ENCODE measurements at regions not wholly inside any gene's neighbourhood (a gene's known extent, or its start where the extent isn't known, plus 50 kb on each side); places are given as distances from the start of the nearest gene placed in this dataset.

DNA sequence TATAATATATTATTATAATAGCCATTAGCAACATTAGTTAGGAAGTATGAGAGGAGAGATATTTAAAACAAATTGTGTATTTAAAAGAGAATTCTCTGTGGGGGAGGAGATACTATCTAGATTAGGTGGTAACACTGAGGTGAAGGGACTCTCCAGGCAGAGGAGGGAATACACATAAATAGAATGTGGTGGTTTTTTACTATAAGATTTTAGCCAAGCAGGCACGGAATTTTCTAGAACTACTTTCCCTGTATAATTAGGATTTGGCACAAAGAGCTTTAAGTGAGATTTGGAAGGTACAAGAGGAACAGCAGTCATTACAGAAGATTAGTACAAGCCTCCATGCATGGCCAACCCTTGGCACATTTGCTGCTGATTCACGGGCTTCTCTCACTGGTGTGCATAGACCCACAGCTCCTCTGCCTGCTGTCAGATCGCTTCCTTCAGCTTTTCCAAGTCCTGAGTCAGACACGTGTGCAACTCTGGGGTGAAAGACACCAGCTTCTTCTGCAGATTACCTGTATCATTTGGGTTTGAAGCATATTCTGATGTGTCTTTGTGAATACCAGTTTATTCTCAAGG lies 685.5 kb downstream of the KCTD8 start:
- Histone ChIP-seq H3K4me3 (ENCODE audit: low read depth, low read length) (no peak overlapping the region), H2AFZ (no peak overlapping the region), H3K27ac (no peak overlapping the region), H3K4me1 (no peaks in the 10 kb centered on the region), H3K79me2 (no peaks in the 10 kb centered on the region), H3K27me3 (ENCODE audit: control insufficient read depth, insufficient read depth, low read length) (no peaks in the 10 kb centered on the region), H3K9ac (no peak overlapping the region), H3K36me3 (ENCODE audit: control insufficient read depth, insufficient read depth, low read length) (no peaks in the 10 kb centered on the region), H3K4me2 (ENCODE audit: low read length) (no peak overlapping the region), H3K9me3 (ENCODE audit: control insufficient read depth, low read length) (no peaks in the 10 kb centered on the region)
- TF ChIP-seq, protein P1, sequence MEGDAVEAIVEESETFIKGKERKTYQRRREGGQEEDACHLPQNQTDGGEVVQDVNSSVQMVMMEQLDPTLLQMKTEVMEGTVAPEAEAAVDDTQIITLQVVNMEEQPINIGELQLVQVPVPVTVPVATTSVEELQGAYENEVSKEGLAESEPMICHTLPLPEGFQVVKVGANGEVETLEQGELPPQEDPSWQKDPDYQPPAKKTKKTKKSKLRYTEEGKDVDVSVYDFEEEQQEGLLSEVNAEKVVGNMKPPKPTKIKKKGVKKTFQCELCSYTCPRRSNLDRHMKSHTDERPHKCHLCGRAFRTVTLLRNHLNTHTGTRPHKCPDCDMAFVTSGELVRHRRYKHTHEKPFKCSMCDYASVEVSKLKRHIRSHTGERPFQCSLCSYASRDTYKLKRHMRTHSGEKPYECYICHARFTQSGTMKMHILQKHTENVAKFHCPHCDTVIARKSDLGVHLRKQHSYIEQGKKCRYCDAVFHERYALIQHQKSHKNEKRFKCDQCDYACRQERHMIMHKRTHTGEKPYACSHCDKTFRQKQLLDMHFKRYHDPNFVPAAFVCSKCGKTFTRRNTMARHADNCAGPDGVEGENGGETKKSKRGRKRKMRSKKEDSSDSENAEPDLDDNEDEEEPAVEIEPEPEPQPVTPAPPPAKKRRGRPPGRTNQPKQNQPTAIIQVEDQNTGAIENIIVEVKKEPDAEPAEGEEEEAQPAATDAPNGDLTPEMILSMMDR (IDR thresholded peaks at IDR 0.05): no peak

DNA sequence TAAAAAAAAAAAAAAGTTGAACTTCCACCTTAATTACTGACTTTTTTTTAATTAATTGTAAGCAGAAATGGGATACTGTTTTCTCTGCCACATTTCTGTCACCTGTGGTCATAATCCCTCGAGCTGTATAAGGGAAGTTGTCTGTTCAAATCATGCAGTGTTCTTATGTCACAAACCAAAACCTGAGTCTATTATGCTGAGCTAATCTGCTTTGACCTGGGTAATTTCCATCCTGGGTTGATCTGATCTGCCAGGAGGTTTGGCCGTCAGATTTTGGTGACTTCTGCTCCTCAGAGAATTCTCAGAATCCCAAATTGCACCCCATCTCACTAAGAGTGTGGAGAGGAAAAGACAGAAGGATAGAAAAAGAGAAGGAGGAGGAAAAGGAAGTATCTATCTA lies 683.1 kb downstream of the KCTD8 start:
- no peaks in the 10 kb centered on the region for H3K79me2 ChIP-seq
- no peaks in the 10 kb centered on the region for H3K36me3 ChIP-seq (ENCODE audit: control insufficient read depth, insufficient read depth, low read length)
- no peak overlapping the region for H3K4me2 ChIP-seq (ENCODE audit: low read length)
- no peaks in the 10 kb centered on the region for H3K27me3 ChIP-seq (ENCODE audit: control insufficient read depth, insufficient read depth, low read length)
- no peak overlapping the region for H3K27ac ChIP-seq
- no peak overlapping the region for H3K4me3 ChIP-seq (ENCODE audit: low read depth, low read length)
- no peak overlapping the region for H3K9ac ChIP-seq
- H3K9me3 ChIP-seq (ENCODE audit: control insufficient read depth, low read length): no peaks in the 10 kb centered on the region
- TF ChIP-seq, protein P1 (IDR thresholded peaks at IDR 0.05): no peak
- H2AFZ ChIP-seq: no peak overlapping the region
- H3K4me1 ChIP-seq: no peaks in the 10 kb centered on the region

DNA sequence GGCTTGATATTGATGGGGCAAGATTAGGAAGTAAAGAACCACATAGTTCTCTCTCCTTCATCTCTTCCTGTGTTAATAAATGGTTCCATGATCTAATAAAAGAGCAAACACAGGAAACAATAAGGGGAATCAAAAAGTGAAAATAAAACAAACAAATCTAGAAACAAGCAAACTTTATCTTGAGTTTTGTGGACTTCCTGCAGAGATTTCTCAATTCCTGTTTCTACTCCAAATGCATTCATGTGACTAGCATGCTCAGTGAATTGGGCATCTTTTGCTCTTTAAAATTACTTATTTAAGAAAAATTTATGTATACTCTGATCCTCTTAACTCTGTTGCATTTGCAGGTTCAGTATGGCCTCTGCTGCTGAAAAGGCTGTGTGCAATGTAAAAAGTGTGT lies 682.0 kb downstream of the KCTD8 start:
- TF ChIP-seq, protein P1 (IDR thresholded peaks at IDR 0.05): no peak
- H3K27me3 ChIP-seq (ENCODE audit: control insufficient read depth, insufficient read depth, low read length): no peaks in the 10 kb centered on the region
- no peak overlapping the region for H2AFZ ChIP-seq
- no peaks in the 10 kb centered on the region for H3K9me3 ChIP-seq (ENCODE audit: control insufficient read depth, low read length)
- H3K36me3 ChIP-seq (ENCODE audit: control insufficient read depth, insufficient read depth, low read length): no peaks in the 10 kb centered on the region
- H3K27ac ChIP-seq: no peak overlapping the region
- no peaks in the 10 kb centered on the region for H3K79me2 ChIP-seq
- H3K4me3 ChIP-seq (ENCODE audit: low read depth, low read length): no peak overlapping the region
- H3K4me1 ChIP-seq: no peaks in the 10 kb centered on the region
- H3K9ac ChIP-seq: no peak overlapping the region
- H3K4me2 ChIP-seq (ENCODE audit: low read length): no peak overlapping the region

DNA sequence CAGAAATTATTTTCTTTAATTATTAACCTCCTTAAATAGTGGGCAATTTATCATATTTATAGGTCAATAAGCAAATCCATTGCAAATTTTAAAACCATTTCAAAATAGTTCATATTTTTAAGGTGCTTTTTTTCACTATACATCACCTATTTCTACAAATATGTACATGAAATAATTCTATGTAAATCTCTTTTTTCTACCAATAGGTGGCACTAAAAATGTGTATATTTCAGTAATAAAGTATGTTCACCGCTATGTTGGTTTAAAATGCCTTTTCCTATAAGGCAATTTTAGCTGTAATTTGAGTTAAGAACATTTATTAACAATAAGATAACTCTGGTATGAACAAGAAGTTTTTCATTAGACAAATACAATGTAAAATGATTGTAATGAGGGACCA lies 672.2 kb downstream of the KCTD8 start:
- H2AFZ ChIP-seq: no peak overlapping the region
- TF ChIP-seq, protein P1 (IDR thresholded peaks at IDR 0.05): no peak
- no peaks in the 10 kb centered on the region for H3K36me3 ChIP-seq (ENCODE audit: control insufficient read depth, insufficient read depth, low read length)
- H3K27ac ChIP-seq: no peak overlapping the region
- H3K27me3 ChIP-seq (ENCODE audit: control insufficient read depth, insufficient read depth, low read length): no peaks in the 10 kb centered on the region
- H3K4me1 ChIP-seq: no peaks in the 10 kb centered on the region
- H3K4me2 ChIP-seq (ENCODE audit: low read length): no peak overlapping the region
- no peaks in the 10 kb centered on the region for H3K9me3 ChIP-seq (ENCODE audit: control insufficient read depth, low read length)
- no peak overlapping the region for H3K4me3 ChIP-seq (ENCODE audit: low read depth, low read length)
- H3K79me2 ChIP-seq: no peaks in the 10 kb centered on the region
- no peak overlapping the region for H3K9ac ChIP-seq

DNA sequence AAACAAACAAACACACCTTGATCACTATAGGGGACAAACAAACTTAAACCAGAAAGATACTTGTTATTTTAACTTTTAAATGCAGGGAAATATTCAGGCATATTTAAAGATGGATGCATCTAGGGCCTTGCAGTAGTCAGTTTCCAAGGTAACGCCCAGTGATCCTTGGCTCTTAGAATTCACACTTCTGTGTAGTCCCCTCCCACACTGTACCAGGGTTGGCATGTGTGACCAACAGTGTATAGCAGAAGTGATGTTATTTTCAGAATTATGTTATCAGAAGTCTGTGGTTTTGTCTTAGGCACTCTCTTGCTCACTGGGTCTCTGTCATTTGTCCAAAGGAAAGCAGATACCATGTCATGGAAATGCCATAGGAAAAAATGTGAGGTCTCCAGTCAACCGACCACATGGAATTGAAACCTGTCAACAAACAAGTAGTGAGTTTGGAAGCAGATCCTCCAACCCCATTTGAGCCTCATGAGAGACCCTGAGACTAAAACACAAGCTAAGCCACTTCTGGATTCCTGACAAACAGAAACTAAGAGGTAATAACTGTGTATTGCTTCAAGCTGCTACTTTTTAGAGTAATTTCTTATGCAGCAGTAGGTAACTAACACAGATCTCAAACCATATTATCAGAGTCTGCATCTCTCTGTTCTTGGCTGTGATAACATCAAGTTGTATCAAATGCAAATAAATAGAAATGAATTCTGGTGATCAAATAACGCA lies 670.3 kb downstream of the KCTD8 start:
- no peaks in the 10 kb centered on the region for H3K27me3 ChIP-seq (ENCODE audit: control insufficient read depth, insufficient read depth, low read length)

More for the DNA sequence above, 670.3 kb downstream of the KCTD8 start:
- Histone ChIP-seq H2AFZ (no peak overlapping the region), H3K4me1 (no peaks in the 10 kb centered on the region), H3K27ac (no peak overlapping the region), H3K79me2 (no peaks in the 10 kb centered on the region), H3K36me3 (ENCODE audit: control insufficient read depth, insufficient read depth, low read length) (no peaks in the 10 kb centered on the region), H3K9me3 (ENCODE audit: control insufficient read depth, low read length) (no peaks in the 10 kb centered on the region), H3K9ac (no peak overlapping the region), H3K4me2 (ENCODE audit: low read length) (no peak overlapping the region), H3K4me3 (ENCODE audit: low read depth, low read length) (no peak overlapping the region)
- TF ChIP-seq, protein P1 (IDR thresholded peaks at IDR 0.05): no peak

Measured in parathyroid adenoma (tissue), 2 donors.